ENCODE measurements at regions not wholly inside any gene's neighbourhood (a gene's known extent, or its start where the extent isn't known, plus 50 kb on each side); places are given as distances from the start of the nearest gene placed in this dataset.

DNA sequence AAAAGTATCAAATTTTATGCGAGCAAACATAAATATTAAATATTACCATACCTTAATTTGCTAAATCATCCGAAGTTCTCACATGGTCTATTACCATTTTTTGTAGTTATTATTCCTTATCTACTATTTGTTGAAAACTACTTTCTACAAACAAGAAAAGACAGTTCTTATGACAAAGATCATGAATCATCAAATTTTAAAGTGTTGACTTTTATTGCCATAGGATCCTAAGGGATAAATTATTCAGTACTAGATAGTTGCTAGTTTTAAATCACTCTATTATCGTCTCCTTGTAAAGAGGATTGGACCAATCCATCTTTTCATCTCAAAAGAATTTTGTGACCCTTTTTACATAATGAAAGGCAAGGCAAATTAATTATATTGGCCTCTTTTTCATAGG lies 523.6 kb upstream of the TMEFF2 start (continued):
- TF ChIP-seq, protein P1, sequence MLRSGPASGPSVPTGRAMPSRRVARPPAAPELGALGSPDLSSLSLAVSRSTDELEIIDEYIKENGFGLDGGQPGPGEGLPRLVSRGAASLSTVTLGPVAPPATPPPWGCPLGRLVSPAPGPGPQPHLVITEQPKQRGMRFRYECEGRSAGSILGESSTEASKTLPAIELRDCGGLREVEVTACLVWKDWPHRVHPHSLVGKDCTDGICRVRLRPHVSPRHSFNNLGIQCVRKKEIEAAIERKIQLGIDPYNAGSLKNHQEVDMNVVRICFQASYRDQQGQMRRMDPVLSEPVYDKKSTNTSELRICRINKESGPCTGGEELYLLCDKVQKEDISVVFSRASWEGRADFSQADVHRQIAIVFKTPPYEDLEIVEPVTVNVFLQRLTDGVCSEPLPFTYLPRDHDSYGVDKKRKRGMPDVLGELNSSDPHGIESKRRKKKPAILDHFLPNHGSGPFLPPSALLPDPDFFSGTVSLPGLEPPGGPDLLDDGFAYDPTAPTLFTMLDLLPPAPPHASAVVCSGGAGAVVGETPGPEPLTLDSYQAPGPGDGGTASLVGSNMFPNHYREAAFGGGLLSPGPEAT (IDR thresholded peaks at IDR 0.05; ENCODE audit: low read depth): no peak
- TF ChIP-seq MYB (IDR thresholded peaks at IDR 0.05; ENCODE audit: borderline replicate concordance, low read depth, low read length): no peak
- no peak for TF ChIP-seq EGR1 (IDR thresholded peaks at IDR 0.05; ENCODE audit: borderline replicate concordance in 1 of 2, low read depth in 2 of 2, low read length in 2 of 2)
- no peak for TF ChIP-seq ZNF384 (IDR thresholded peaks at IDR 0.05; ENCODE audit: borderline replicate concordance, low read depth, low read length)
- TF ChIP-seq, protein P2, sequence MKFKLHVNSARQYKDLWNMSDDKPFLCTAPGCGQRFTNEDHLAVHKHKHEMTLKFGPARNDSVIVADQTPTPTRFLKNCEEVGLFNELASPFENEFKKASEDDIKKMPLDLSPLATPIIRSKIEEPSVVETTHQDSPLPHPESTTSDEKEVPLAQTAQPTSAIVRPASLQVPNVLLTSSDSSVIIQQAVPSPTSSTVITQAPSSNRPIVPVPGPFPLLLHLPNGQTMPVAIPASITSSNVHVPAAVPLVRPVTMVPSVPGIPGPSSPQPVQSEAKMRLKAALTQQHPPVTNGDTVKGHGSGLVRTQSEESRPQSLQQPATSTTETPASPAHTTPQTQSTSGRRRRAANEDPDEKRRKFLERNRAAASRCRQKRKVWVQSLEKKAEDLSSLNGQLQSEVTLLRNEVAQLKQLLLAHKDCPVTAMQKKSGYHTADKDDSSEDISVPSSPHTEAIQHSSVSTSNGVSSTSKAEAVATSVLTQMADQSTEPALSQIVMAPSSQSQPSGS (IDR thresholded peaks at IDR 0.05; ENCODE audit: low read length): no peak
- TF ChIP-seq, protein P3, sequence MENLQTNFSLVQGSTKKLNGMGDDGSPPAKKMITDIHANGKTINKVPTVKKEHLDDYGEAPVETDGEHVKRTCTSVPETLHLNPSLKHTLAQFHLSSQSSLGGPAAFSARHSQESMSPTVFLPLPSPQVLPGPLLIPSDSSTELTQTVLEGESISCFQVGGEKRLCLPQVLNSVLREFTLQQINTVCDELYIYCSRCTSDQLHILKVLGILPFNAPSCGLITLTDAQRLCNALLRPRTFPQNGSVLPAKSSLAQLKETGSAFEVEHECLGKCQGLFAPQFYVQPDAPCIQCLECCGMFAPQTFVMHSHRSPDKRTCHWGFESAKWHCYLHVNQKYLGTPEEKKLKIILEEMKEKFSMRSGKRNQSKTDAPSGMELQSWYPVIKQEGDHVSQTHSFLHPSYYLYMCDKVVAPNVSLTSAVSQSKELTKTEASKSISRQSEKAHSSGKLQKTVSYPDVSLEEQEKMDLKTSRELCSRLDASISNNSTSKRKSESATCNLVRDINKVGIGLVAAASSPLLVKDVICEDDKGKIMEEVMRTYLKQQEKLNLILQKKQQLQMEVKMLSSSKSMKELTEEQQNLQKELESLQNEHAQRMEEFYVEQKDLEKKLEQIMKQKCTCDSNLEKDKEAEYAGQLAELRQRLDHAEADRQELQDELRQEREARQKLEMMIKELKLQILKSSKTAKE (IDR thresholded peaks at IDR 0.05; ENCODE audit: low read depth, poor library complexity, severe bottlenecking): no peak
- no peak for TF ChIP-seq YY1 (IDR thresholded peaks at IDR 0.05; ENCODE audit: low read depth, low read length)
- TF ChIP-seq NRF1 (conservative IDR thresholded peaks at IDR 0.05; ENCODE audit: low read depth, low read length): no peak

All from GM12878 (cell line).